HG03457 (cell line): ENCODE measurements at regions not wholly inside any gene's neighbourhood (a gene's known extent, or its start where the extent isn't known, plus 50 kb on each side); places are given as distances from the start of the nearest gene placed in this dataset.

Experiments used
- ATAC-seq: cut with Tn5 transposase; IDR thresholded peaks from one replicate; pipeline ENCODE4 v1.9.1; 2021; ENCODE audit warnings: moderate number of reproducible peaks; ENCODE audit not compliant: unreplicated experiment

DNA sequence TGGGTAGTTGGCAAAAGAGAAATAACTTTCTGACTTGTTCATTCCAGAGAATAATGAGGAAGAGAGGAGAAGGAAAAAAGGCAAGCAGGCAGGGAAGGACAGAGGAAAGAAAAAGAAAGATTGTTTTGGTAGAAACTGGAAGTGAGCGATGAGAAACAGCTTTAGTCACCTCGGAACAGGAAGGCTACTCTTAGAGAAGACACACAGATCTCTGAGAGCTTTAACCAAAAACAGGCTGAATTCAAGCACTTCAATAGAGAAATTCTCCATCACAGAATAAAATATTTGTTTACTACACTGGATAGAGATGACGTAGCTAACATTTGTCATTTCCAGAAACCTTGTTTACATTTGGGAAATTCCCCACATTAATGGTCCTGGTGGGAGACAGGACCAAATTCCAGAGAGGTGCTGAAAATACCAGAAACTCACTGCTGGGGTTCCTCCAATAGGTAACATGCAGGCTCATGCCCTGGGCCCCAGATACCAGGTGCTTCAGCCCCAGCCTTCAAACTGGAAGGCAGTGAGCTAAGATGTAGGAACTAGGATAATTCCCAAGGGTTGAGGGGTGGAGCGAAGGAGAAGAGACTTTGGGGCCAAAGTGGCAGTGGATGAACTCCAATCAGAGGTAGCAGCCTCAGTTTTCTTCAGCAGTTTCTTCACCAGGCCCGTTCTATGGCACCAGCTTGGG lies 227.7 kb upstream of the GRAMD2B start:
- ATAC-seq: no peak

- no peak for ATAC-seq
These were observed 224.7 kb upstream of the GRAMD2B start for GRCh38 chr5:126198531-126198930.

DNA sequence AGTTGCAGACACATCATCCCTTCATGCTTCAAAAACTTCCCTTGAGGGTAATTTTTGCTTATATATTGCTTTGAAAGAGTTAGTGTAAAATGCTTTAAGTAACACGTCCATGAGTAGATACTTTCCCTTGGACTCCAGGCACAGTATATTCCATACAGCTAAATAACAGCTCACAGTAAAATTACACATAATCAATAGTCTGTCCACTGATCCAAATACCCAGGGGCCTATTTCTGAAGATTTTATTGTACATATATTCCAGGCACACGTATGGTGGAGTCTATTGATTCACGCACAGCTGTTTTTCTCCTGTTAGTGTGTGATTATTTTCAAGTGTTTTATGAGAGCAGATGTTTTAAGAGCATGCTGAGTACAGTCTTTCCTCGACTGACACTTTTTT lies 223.7 kb upstream of the GRAMD2B start:
- no peak for ATAC-seq

- ATAC-seq: no peak
These were observed 214.5 kb upstream of the GRAMD2B start for GRCh38 chr5:126208691-126209090.

DNA sequence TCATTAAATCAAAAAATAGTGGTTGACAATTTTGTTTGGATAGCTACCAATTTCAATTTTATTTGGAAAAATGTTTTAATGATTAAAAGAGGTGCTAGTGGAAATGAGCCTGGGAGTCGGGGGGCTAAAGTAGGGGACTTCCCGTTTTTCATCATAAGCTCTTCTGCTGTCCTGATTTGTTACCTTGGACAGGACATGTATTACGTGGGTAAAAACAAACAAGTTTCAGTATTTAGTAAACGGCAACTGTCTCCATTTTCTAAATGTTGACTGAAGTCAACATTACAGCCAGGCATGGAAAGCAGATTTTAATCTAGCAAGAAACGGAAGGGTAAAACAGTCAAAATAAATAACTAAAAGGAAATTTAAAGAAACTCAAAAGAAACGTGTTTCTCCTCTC lies 212.3 kb upstream of the GRAMD2B start:
- ATAC-seq: no peak

DNA sequence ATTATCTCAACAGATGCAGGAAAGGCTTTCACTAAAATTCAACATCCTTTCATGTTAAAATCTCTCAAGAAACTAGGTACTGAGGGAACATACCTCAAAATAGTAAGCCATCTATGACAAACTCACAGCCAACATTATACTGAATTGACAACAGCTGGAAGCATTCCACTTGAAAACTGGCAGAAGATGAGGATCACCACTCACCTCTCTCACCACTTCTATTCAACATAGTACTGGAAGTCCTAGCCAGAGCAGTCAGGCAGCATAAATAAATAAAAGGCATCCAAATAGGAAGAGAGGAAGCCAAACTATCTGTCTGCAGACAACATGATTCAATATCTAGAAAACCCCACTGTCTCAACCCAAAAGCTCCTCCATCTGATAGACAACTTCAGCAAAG lies 203.6 kb upstream of the GRAMD2B start:
- no peak for ATAC-seq

DNA sequence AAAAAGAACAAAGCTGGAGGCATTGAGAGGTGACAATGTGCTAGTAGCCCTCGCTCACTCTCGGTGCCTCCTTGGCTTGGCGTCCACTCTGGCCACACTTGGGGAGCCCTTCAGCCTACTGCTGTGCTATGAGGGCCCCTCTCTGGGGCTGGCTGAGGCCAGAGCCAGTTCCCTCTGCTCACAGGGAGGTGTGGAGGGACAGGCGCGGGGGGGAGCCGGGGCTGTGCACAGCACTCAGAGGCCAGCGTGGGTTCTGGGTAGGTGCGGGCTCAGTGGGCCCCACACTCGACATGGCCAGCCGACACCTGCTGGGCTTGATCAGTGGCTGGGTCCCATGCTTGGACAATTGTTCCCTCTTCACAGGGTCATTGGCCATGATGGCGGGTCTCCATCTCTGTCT lies 202.5 kb upstream of the GRAMD2B start:
- no peak for ATAC-seq

DNA sequence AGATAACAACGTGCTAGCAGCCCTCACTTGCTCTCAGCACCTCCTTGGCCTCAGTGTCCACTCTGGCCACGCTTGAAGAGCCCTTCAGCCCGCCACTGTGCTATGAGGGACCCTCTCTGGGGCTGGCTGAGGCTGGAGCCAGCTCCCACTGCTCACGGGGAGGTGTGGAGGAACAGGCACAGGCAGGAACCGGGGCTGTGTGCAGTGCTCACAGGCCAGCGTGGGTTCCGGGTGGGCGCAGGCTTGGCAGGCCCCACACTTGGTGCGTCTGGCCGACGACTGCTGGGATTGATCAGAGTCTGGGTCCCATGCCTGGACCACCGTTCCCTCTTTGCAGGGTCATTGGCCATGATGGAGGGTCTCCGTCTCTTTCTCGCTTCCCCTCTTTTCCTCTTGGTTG lies 194.3 kb upstream of the GRAMD2B start:
- ATAC-seq: no peak

- no peak for ATAC-seq
These were observed 190.0 kb upstream of the GRAMD2B start for GRCh38 chr5:126233256-126233655.

- no peak for ATAC-seq
These were observed 188.5 kb upstream of the GRAMD2B start for GRCh38 chr5:126234563-126235195.

- ATAC-seq: no peak
These were observed 187.6 kb upstream of the GRAMD2B start for GRCh38 chr5:126235628-126236027.

GRCh38 chr5:126236994-126237393 lies 186.2 kb upstream of the GRAMD2B start:
- no peak for ATAC-seq

GRCh38 chr5:126248611-126249010 lies 174.6 kb upstream of the GRAMD2B start:
- ATAC-seq: no peak

DNA sequence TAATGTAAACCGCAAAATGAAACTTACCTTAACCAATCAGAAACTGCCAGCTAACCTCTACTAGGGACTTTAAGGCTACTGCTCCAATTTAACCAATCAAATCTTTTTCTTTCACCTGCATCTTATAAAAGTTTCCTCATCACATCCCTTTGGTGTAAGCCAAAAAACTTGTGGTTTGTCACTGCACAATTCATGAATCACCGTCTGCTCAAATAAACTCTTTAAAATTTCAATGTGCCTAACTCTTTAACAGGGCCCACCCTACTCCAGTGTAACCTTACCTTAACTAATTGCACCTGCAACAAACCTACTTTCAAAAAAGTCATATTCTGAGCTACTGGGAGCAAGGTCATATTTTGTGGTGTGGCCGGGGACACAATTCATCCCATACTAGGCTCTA lies 172.2 kb upstream of the GRAMD2B start:
- ATAC-seq: no peak

DNA sequence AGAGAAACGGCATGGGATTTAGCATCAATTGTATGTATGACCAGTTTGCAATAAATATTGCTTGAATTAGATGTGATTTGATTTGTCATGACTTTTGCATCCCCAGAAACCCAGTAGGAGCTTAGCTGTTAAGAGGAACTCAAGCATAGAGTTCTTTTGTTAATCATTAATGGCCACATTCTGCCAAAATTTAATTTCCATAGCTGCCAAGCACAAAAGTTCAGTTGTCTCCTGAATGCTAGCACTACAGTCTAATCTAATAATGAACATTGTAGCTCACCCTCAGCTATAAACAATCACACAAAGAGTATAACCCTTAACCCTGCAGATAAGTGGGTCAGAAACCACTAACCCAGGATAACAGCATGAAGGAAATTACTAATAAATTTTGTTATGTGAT lies 169.8 kb upstream of the GRAMD2B start:
- ATAC-seq: no peak

- ATAC-seq: no peak
These were observed 159.5 kb upstream of the GRAMD2B start for GRCh38 chr5:126263591-126264184.

DNA sequence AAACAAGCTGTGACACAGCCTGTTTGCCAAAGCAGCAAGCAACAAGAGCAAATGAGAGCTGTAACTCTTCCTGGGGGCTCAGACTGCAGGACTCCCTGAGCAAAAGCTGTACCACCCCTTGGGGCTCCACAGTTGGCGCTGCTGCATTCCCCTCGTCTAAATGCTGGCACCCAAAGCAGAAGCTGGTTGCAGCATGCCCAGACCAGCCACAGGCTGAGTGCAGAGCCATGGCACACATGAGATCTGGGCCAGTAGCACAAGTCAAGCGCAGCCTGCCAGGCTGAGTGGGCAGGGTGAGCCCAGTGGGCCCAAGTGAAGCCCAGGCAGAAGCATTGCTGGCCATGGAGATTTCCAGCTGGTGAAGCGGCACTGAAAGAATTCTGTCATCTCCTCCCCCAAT lies 157.3 kb upstream of the GRAMD2B start:
- ATAC-seq: no peak

GRCh38 chr5:126267438-126267837 lies 155.8 kb upstream of the GRAMD2B start:
- ATAC-seq: no peak

DNA sequence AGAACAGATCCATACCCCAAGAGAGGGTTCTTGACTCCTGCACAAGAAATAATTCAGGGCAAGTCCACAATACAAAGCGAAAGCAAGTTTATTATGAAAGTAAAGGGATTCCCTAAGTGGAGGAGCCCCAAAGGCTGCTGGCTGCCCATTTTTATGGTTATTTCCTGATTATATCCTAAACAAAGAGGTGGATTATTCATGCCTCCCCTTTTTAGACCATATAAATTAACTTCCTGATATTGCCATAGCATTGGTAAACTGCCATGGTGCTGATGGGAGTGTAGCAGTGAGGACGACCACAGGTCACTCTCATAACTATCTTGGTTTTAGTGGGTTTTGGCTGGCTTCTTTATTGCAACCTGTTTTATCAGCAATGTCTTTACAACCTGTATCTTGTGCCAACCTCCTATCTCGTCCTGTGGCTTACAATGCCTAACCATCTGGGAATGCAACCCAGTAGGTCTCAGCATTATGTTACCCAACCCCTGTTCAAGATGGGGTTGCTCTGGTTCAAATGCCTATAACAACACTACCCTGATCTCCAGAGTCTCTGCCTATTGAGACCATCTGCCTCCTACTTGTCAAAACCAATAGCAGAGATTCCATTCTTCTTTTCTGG lies 154.4 kb upstream of the GRAMD2B start:
- no peak for ATAC-seq

GRCh38 chr5:126269511-126269910 lies 153.7 kb upstream of the GRAMD2B start:
- ATAC-seq: no peak

GRCh38 chr5:126271141-126271540 lies 152.1 kb upstream of the GRAMD2B start:
- ATAC-seq: no peak
